Neural cell (in vitro differentiated cells): ENCODE measurements at regions not wholly inside any gene's neighbourhood (a gene's known extent, or its start where the extent isn't known, plus 50 kb on each side); places are given as distances from the start of the nearest gene placed in this dataset.

ENCODE experiments used
- H2AFZ ChIP-seq: fragments of 200-600, 300-800 bp; sonication (generic), shearing (Covaris generic); 2 replicates; pipeline ENCODE4 v1.6.0; 2014; ENCODE audit warnings: low read depth, mild to moderate bottlenecking, antibody characterized with exemption, low read length, moderate library complexity
- H3F3A ChIP-seq: fragments of 200-600 bp; shearing (Covaris generic); 2 replicates; pipeline ENCODE4 v1.6.1; 2016; ENCODE audit warnings: mild to moderate bottlenecking, moderate library complexity, mixed read lengths, antibody characterized with exemption, low read length; ENCODE audit not compliant: insufficient read depth, poor library complexity, severe bottlenecking
- H3K27ac ChIP-seq: fragments of 200-600, 300-800 bp; sonication (generic), shearing (Covaris generic); 2 replicates; pipeline ENCODE4 v1.5.1; 2014; ENCODE audit warnings: mild to moderate bottlenecking, low read length, moderate library complexity
- H3K27me3 ChIP-seq: fragments of 300-800, 200-600 bp; sonication (generic), shearing (Covaris generic); 2 replicates; pipeline ENCODE4 v1.6.0; 2014; ENCODE audit warnings: mild to moderate bottlenecking, low read depth, low read length, moderate library complexity; ENCODE audit not compliant: insufficient read depth
- H3K36me3 ChIP-seq: fragments of 300-800, 200-600 bp; sonication (generic), shearing (Covaris generic); 2 replicates; pipeline ENCODE4 v1.5.1; 2014; ENCODE audit warnings: mild to moderate bottlenecking, antibody characterized with exemption, low read length, moderate library complexity; ENCODE audit not compliant: insufficient read depth
- H3K4me2 ChIP-seq: fragments of 300-800, 200-600 bp; sonication (generic), shearing (Covaris generic); 2 replicates; pipeline ENCODE4 v1.6.0; 2014; ENCODE audit warnings: mild to moderate bottlenecking, low read length
- H3K4me3 ChIP-seq: fragments of 300-800, 200-600 bp; sonication (generic), shearing (Covaris generic); 2 replicates; pipeline ENCODE4 v1.5.1; 2014; ENCODE audit warnings: mild to moderate bottlenecking, low read length, moderate library complexity
- H3K79me2 ChIP-seq: fragments of 200-600 bp; shearing (Covaris generic); replicated peaks from 2 replicates; pipeline ENCODE4 v1.6.0; 2014; ENCODE audit warnings: mild to moderate bottlenecking, low read length, moderate library complexity; ENCODE audit not compliant: insufficient read depth
- H3K9ac ChIP-seq: fragments of 300-800, 200-600 bp; sonication (generic), shearing (Covaris generic); 2 replicates; pipeline ENCODE4 v1.6.1; 2016; ENCODE audit warnings: mild to moderate bottlenecking, low read length, mixed read lengths
- H3K9me2 ChIP-seq: fragments of 200-600 bp; shearing (Covaris generic); 2 replicates; pipeline ENCODE4 v1.6.1; 2016; ENCODE audit warnings: mild to moderate bottlenecking, low read length, mixed read lengths; ENCODE audit not compliant: insufficient read depth
- H3K9me3 ChIP-seq: fragments of 200-600, 300-800 bp; sonication (generic), shearing (Covaris generic); 2 replicates; pipeline ENCODE4 v1.6.1; 2016; ENCODE audit warnings: mild to moderate bottlenecking, mixed run types, low read length, moderate library complexity, mixed read lengths
- H4K20me1 ChIP-seq: fragments of 200-600 bp; shearing (Covaris generic); 2 replicates; pipeline ENCODE4 v1.6.1; 2016; ENCODE audit warnings: mild to moderate bottlenecking, mixed run types; ENCODE audit not compliant: insufficient read depth
- EP300 ChIP-seq: fragments of 450-650 bp; conservative IDR thresholded peaks from 2 replicates; pipeline ENCODE4 v1.6.1; 2014; ENCODE audit warnings: antibody characterized with exemption, mild to moderate bottlenecking, moderate library complexity; ENCODE audit not compliant: poor library complexity, severe bottlenecking
- EZH2 ChIP-seq: fragments of 200-600, 300-800 bp; shearing (Covaris generic), sonication (generic); IDR thresholded peaks from 2 replicates; pipeline ENCODE4 v1.6.1; 2014; ENCODE audit warnings: antibody characterized with exemption, low read length, borderline replicate concordance, mild to moderate bottlenecking; ENCODE audit not compliant: insufficient read depth, poor library complexity, severe bottlenecking
- MXI1 ChIP-seq: fragments of 450-650 bp; conservative IDR thresholded peaks from 2 replicates; pipeline ENCODE4 v1.6.1; 2014; ENCODE audit warnings: antibody characterized with exemption, mild to moderate bottlenecking; ENCODE audit not compliant: poor library complexity, severe bottlenecking
- POLR2AphosphoS5 ChIP-seq: IDR thresholded peaks from 2 replicates; pipeline ENCODE4 v1.6.1; 2012
- RAD21 ChIP-seq: fragments of 450-650 bp; conservative IDR thresholded peaks from 2 replicates; pipeline ENCODE4 v1.6.1; 2014; ENCODE audit warnings: antibody characterized with exemption, mild to moderate bottlenecking, moderate library complexity
- SMC3 ChIP-seq: fragments of 450-650 bp; conservative IDR thresholded peaks from 2 replicates; pipeline ENCODE4 v1.6.1; 2014; ENCODE audit warnings: antibody characterized with exemption, mild to moderate bottlenecking, moderate library complexity; ENCODE audit not compliant: poor library complexity
- TAF1 ChIP-seq: IDR thresholded peaks from 2 replicates; pipeline ENCODE4 v1.6.1; 2012; ENCODE audit warnings: low read depth
- TF ChIP-seq, protein P1 (sequence below): fragments of 450-650 bp; IDR thresholded peaks from 2 replicates; pipeline ENCODE4 v1.5.1; 2014; ENCODE audit warnings: antibody characterized with exemption, mild to moderate bottlenecking, moderate library complexity; ENCODE audit not compliant: poor library complexity, severe bottlenecking
- TF ChIP-seq, protein P2 (sequence below): IDR thresholded peaks from 2 replicates; pipeline ENCODE4 v1.6.1; 2012; ENCODE audit warnings: borderline replicate concordance

DNA sequence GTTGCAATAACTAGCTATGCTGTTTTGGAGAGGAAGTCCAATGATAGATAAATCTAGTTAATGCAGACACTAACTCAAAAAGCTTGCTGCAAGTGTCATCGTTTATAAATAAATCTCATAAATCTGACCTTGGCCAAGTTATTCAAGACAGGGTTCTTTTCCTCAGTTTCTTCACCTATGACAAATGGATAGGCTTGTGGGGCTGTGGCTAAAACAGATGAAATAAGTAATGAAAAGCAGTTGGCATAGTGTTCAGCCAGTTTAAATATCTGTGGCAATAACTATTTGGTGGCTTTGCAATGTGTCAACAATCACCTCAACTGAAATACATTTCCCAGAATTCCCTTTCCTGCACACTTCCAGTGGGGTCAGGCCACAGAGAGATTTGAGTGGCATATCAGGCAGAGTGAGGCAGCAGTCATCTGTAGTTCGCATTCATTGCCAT lies 169.9 kb downstream of the DYRK2 start:
- Histone ChIP-seq H3K4me2 (no peak overlapping the region), H3F3A (peaks cover 4% of the 10 kb centered on the region), H3K36me3 (no peaks in the 10 kb centered on the region), H3K79me2 (no peaks in the 10 kb centered on the region), H4K20me1 (no peaks in the 10 kb centered on the region), H3K27ac (no peak overlapping the region), H3K9ac (no peak overlapping the region), H2AFZ (no peak overlapping the region), H3K27me3 (no peaks in the 10 kb centered on the region), H3K4me3 (no peak overlapping the region), H3K9me2 (no peaks in the 10 kb centered on the region), H3K9me3 (no peaks in the 10 kb centered on the region)
- TF ChIP-seq EP300 (no peak), SMC3 (no peak), TAF1 (no peak), POLR2AphosphoS5 (no peak), EZH2 (no peak), RAD21 (no peak), MXI1 (no peak)
- TF ChIP-seq, protein P1, sequence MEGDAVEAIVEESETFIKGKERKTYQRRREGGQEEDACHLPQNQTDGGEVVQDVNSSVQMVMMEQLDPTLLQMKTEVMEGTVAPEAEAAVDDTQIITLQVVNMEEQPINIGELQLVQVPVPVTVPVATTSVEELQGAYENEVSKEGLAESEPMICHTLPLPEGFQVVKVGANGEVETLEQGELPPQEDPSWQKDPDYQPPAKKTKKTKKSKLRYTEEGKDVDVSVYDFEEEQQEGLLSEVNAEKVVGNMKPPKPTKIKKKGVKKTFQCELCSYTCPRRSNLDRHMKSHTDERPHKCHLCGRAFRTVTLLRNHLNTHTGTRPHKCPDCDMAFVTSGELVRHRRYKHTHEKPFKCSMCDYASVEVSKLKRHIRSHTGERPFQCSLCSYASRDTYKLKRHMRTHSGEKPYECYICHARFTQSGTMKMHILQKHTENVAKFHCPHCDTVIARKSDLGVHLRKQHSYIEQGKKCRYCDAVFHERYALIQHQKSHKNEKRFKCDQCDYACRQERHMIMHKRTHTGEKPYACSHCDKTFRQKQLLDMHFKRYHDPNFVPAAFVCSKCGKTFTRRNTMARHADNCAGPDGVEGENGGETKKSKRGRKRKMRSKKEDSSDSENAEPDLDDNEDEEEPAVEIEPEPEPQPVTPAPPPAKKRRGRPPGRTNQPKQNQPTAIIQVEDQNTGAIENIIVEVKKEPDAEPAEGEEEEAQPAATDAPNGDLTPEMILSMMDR = no peak
- TF ChIP-seq, protein P2, sequence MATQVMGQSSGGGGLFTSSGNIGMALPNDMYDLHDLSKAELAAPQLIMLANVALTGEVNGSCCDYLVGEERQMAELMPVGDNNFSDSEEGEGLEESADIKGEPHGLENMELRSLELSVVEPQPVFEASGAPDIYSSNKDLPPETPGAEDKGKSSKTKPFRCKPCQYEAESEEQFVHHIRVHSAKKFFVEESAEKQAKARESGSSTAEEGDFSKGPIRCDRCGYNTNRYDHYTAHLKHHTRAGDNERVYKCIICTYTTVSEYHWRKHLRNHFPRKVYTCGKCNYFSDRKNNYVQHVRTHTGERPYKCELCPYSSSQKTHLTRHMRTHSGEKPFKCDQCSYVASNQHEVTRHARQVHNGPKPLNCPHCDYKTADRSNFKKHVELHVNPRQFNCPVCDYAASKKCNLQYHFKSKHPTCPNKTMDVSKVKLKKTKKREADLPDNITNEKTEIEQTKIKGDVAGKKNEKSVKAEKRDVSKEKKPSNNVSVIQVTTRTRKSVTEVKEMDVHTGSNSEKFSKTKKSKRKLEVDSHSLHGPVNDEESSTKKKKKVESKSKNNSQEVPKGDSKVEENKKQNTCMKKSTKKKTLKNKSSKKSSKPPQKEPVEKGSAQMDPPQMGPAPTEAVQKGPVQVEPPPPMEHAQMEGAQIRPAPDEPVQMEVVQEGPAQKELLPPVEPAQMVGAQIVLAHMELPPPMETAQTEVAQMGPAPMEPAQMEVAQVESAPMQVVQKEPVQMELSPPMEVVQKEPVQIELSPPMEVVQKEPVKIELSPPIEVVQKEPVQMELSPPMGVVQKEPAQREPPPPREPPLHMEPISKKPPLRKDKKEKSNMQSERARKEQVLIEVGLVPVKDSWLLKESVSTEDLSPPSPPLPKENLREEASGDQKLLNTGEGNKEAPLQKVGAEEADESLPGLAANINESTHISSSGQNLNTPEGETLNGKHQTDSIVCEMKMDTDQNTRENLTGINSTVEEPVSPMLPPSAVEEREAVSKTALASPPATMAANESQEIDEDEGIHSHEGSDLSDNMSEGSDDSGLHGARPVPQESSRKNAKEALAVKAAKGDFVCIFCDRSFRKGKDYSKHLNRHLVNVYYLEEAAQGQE = no peak

DNA sequence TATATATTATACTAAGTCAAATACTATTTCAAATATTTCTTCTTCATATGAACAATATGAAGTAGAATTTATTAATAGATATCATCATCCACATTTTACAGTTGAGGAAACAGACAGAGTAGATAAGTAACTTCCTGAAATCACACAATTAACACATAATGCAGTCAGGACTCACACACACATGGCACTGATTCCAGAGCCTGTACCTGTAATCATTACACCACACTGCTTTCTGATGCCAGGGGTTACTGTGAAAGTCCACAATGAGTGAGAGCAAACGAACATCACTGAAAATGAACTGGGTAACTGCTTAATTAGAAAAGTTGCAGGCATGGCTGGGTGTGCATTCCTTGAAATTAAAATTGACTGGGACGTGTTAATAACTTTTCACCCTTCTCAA lies 169.3 kb upstream of the IFNG-AS1 start:
- Histone ChIP-seq H3K27me3 (no peaks in the 10 kb centered on the region), H2AFZ (no peak overlapping the region), H3K79me2 (no peaks in the 10 kb centered on the region), H3K4me3 (no peak overlapping the region), H3K4me2 (no peak overlapping the region), H3K9ac (no peak overlapping the region), H3K9me2 (no peaks in the 10 kb centered on the region), H3K27ac (no peak overlapping the region), H4K20me1 (no peaks in the 10 kb centered on the region), H3K36me3 (no peaks in the 10 kb centered on the region), H3K9me3 (no peaks in the 10 kb centered on the region), H3F3A (peaks cover 4% of the 10 kb centered on the region)
- TF ChIP-seq SMC3 = no peak
- TF ChIP-seq EZH2 = no peak
- TF ChIP-seq, protein P2 = no peak
- no peak for TF ChIP-seq POLR2AphosphoS5
- TF ChIP-seq EP300 = no peak
- TF ChIP-seq, protein P1 = no peak
- TF ChIP-seq TAF1 = no peak
- TF ChIP-seq RAD21 = no peak
- TF ChIP-seq MXI1 = no peak
